DMS 273 treated with DMSO at 0.1 percent for 48 hours (cell line): ENCODE measurements at regions not wholly inside any gene's neighbourhood (a gene's known extent, or its start where the extent isn't known, plus 50 kb on each side); places are given as distances from the start of the nearest gene placed in this dataset.

ENCODE experiments used
- DNase-seq: peaks from one replicate; lab custom pipeline; 2025; lab: John Stamatoyannopoulos, UW

GRCh38 chr7:46164629-46165028 is 243.6 kb upstream of the IGFBP3 start:
- DNase-seq = no peak

GRCh38 chr7:46163246-46163645 is 242.2 kb upstream of the IGFBP3 start:
- DNase-seq = no peak

- DNase-seq = no peak
These were observed 241.5 kb upstream of the IGFBP3 start for GRCh38 chr7:46162609-46163008.

GRCh38 chr7:46160861-46161260 is 239.8 kb upstream of the IGFBP3 start:
- no peak for DNase-seq

GRCh38 chr7:46157931-46158330 is 236.9 kb upstream of the IGFBP3 start:
- no peak for DNase-seq

- DNase-seq = no peak
These were observed 236.3 kb upstream of the IGFBP3 start for GRCh38 chr7:46157404-46157803.

GRCh38 chr7:46156853-46157252 is 235.8 kb upstream of the IGFBP3 start:
- DNase-seq = no peak

- DNase-seq = no peak
These were observed 235.0 kb upstream of the IGFBP3 start for GRCh38 chr7:46156086-46156485.

- DNase-seq = no peak
These were observed 234.3 kb upstream of the IGFBP3 start for GRCh38 chr7:46155367-46155766.

- no peak for DNase-seq
These were observed 233.1 kb upstream of the IGFBP3 start for GRCh38 chr7:46153951-46154787.

- DNase-seq = no peak
These were observed 232.5 kb upstream of the IGFBP3 start for GRCh38 chr7:46153583-46153950.

- DNase-seq = no peak
These were observed 231.6 kb upstream of the IGFBP3 start for GRCh38 chr7:46152696-46153095.

- no peak for DNase-seq
These were observed 229.6 kb upstream of the IGFBP3 start for GRCh38 chr7:46150721-46151120.

- no peak for DNase-seq
These were observed 229.1 kb upstream of the IGFBP3 start for GRCh38 chr7:46150202-46150601.

- no peak for DNase-seq
These were observed 226.8 kb upstream of the IGFBP3 start for GRCh38 chr7:46147871-46148270.

GRCh38 chr7:46146454-46147255 is 225.6 kb upstream of the IGFBP3 start:
- DNase-seq = no peak

- no peak for DNase-seq
These were observed 224.3 kb upstream of the IGFBP3 start for GRCh38 chr7:46145412-46145811.

GRCh38 chr7:46143949-46144917 is 223.2 kb upstream of the IGFBP3 start:
- DNase-seq = no peak

- DNase-seq = no peak
These were observed 222.3 kb upstream of the IGFBP3 start for GRCh38 chr7:46143421-46143820.

- DNase-seq = no peak
These were observed 218.0 kb upstream of the IGFBP3 start for GRCh38 chr7:46139079-46139478.

- DNase-seq = no peak
These were observed 216.7 kb upstream of the IGFBP3 start for GRCh38 chr7:46137725-46138124.

GRCh38 chr7:46135557-46135956 is 214.5 kb upstream of the IGFBP3 start:
- no peak for DNase-seq
